Esophagus squamous epithelium (tissue), 5 donors: ENCODE measurements at regions not wholly inside any gene's neighbourhood (a gene's known extent, or its start where the extent isn't known, plus 50 kb on each side); places are given as distances from the start of the nearest gene placed in this dataset.

Experiments
- DNase-seq: peaks from one replicate; lab custom pipeline; 2025; lab: John Stamatoyannopoulos, UW
- H3K27ac ChIP-seq, 4 donors: fragments of 200-600 bp; sonication (generic); one replicate each; pipeline ENCODE4 v1.5.1; 2016 to 2019; ENCODE audit warnings: mild to moderate bottlenecking in 1 of 4
- H3K27me3 ChIP-seq, 4 donors: fragments of 200-600 bp; sonication (generic); 1 replicate in 3 of 4; 2 replicates in 1 of 4; pipeline versions ENCODE4 v1.5.1 to v1.6.0; 2017 to 2021; ENCODE audit warnings: antibody characterized with exemption in 1 of 4
- H3K36me3 ChIP-seq, 3 donors: fragments of 200-600 bp; sonication (generic); one replicate each; pipeline ENCODE4 v1.5.1; 2016 to 2019
- H3K4me1 ChIP-seq, 3 donors: fragments of 200-600 bp; sonication (generic); one replicate each; pipeline ENCODE4 v1.5.1; 2017 to 2019
- H3K4me3 ChIP-seq, 4 donors: fragments of 200-600 bp; sonication (generic); 1 replicate in 3 of 4; 2 replicates in 1 of 4; pipeline ENCODE4 v1.5.1; 2016 to 2019; ENCODE audit warnings: mild to moderate bottlenecking in 2 of 4, moderate library complexity in 1 of 4
- H3K9me3 ChIP-seq, 3 donors: fragments of 200-600 bp; sonication (generic); one replicate each; pipeline ENCODE4 v1.5.1; 2016 to 2019
- CTCF ChIP-seq, 6 experiments: fragments of 450-650 bp in 4 of 6; fragments of 200-600 bp in 2 of 6; sonication (generic) in 2 of 6; IDR thresholded peaks; one replicate each; pipeline ENCODE4 v1.5.1; 2016 to 2019; ENCODE audit warnings: antibody characterized with exemption in 6 of 6, mild to moderate bottlenecking in 4 of 6, moderate library complexity in 4 of 6
- POLR2A ChIP-seq, 4 donors: fragments of 450-650 bp; IDR thresholded peaks; one replicate each; pipeline ENCODE4 v1.6.1; 2017; ENCODE audit warnings: antibody characterized with exemption in 4 of 4, mild to moderate bottlenecking in 4 of 4, moderate library complexity in 3 of 4
- WGBS, 2 donors: methylation state at CpG; one replicate each; pipeline ENCODE4 v1.1.5; 2018; 5-methylcytosine and 5-hydroxymethylcytosine counted together
- intact Hi-C: fragments of 100-400 bp; cut with DNase I; formaldehyde crosslinking; loops from one replicate; pipeline ENCODE4 v1.15.0; 2022
- donor health status: DM: yes; HTN: yes; CAD: no.

DNA sequence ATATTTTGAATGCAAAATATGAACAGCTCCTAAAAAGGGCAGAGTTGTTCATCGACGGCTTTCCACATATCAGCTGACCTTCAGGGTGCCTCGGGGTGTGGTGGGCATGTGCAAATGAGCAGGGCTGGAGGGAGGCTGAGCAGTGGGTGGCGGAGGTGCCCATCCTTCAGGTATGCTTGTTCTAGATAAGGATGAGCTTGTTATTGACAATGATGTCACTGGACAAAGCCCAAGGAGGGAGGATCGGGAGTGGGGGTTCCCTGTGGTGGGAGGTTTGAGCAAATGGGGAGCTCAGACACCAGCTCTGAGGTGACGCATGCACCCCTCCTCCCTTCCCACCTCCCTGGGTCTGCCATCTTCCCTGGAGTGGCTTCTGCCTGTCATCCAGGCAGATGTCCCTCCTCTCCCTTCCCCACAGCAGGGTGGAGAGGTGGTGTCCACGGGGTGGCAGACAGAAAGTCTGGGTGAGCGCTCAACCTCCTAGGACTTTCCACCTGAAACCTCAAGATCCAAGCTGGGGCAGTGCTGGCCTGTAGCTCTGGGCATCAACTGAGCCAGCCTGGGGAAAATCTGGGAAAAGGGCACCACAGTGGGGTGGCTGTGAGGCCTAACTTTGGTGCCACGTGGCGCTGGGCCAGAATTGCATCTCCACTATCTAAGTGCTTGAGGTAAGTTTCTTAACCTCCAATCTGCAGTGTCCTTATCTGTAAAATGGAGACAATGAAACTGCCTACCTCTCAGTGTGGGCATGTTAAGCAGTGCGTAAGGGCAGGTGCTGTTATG is 106.3 kb upstream of the THY1 start:
- H3K36me3 ChIP-seq: no peaks in the 10 kb centered on the region
- no peak for DNase-seq
- H3K27me3 ChIP-seq: peaks cover 0 to 27% (median 0%) of the 10 kb centered on the region in 4 donors
- no peak for TF ChIP-seq CTCF (IDR thresholded peaks at IDR 0.05)
- no peak for TF ChIP-seq POLR2A (IDR thresholded peaks at IDR 0.05)
- 81 to 84% methylated on average over 7 to 8 of the region's 11 CpGs for WGBS, 2 donors
- no peak overlapping the region for H3K27ac ChIP-seq
- no peaks in the 10 kb centered on the region for H3K9me3 ChIP-seq
- intact Hi-C loops: no loop called here
- H3K4me3 ChIP-seq: no peak overlapping the region
- peaks cover 3 to 9% (median 4%) of the 10 kb centered on the region in 3 donors for H3K4me1 ChIP-seq

DNA sequence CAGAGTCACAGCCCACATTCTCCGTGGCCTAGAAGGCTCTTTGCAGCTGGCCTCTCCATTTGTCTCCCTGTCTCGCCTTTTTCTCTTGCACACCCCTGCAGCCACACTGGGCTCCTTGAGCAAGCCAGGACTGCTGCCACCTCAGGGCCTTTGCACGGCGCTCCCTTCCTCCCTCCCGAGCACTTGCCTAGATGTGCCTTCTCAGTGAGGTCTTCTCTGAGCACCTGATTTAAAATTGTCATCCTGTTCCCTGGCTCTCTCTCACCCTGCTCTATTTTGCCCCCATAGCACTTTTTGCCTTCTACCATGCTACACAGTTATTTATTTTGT is 102.9 kb upstream of the THY1 start:
- Histone ChIP-seq H3K4me1 (no peaks in the 10 kb centered on the region), H3K36me3 (no peaks in the 10 kb centered on the region), H3K27me3 (peaks cover 0 to 13% (median 0%) of the 10 kb centered on the region in 4 donors), H3K4me3 (no peak overlapping the region), H3K9me3 (no peaks in the 10 kb centered on the region), H3K27ac (no peak overlapping the region)
- intact Hi-C loops: no loop called here
- no peak for DNase-seq
- no peak for TF ChIP-seq POLR2A (IDR thresholded peaks at IDR 0.05)
- TF ChIP-seq CTCF (IDR thresholded peaks at IDR 0.05): no peak
- 86 to 93% methylated on average over 5 of the region's 5 CpGs for WGBS, 2 donors

DNA sequence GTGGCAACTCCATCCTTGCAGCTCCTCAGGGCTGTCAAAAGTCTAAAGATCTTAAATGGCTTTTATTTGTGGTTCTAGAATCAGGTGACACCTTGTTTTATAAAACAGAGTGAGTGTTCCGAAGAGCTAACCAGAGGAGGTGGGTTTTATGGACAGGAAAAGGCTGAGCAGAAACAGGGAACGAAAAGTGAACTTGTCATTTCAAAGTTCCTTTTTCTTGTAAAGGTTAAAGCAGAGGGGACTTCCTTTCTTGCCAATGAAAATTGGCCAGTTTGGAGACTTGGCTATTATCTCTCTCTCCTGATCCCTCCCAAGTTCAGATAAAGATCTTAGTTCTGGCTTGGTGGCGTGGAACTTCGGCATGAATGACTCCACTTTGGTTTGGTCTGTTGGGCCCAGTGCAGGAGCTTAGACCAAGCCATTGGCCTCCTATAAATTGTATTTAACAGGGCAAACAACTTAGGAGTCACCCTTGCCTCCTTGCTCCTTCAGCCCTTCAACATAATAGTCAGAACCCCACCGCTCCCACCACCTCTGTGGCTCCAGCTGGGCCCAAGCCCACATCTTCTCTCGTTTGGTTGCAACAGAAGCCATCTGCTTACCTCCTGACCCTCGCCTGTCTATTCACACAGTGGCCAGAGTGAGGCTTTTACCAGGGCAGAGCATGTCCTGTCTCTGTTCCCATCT is 102.4 kb upstream of the THY1 start:
- Histone ChIP-seq H3K27me3 (peaks cover 0 to 16% (median 0%) of the 10 kb centered on the region in 4 donors), H3K4me3 (no peak overlapping the region), H3K36me3 (no peaks in the 10 kb centered on the region), H3K9me3 (no peaks in the 10 kb centered on the region), H3K4me1 (no peaks in the 10 kb centered on the region), H3K27ac (no peak overlapping the region)
- DNase-seq: no peak
- TF ChIP-seq CTCF (IDR thresholded peaks at IDR 0.05) (no peak), POLR2A (IDR thresholded peaks at IDR 0.05) (no peak)
- WGBS, 2 donors: 67 to 72% methylated on average over 6 of the region's 7 CpGs
- intact Hi-C loops: no loop called here

DNA sequence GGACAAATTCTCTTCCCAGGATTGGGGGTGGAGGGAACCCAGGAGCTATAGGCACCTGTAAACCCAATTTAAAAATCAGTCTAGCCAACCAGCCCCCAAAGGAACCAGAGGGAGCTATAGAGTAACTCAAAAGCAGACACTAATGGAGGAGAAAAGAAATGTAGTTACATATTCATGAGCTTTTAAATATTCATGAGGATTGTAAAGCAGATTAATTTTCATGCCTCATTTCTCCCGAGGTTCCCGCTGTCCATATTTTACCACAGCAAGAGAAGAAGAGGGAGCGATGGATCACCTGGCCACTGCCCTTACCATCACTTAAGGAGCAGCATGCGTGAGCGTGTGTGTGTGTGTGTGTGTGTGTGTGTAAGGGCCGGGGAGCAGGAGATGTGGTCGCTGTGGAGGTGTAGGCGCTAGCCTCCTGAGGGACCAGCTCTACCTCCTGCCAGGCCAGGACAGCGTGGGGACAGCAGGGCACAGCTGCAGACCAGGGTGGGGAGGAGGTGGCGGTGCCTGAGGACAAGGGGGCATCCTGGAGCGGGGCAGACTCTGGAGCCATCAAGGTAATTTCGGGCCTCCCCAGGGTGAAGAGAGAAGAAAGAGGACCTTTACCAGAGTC is 100.7 kb upstream of the THY1 start:
- DNase-seq: no peak
- WGBS, 2 donors: 73 to 75% methylated on average over 9 to 12 of the region's 12 CpGs
- peaks cover 0 to 16% (median 0%) of the 10 kb centered on the region in 4 donors for H3K27me3 ChIP-seq
- no peak overlapping the region for H3K27ac ChIP-seq
- TF ChIP-seq CTCF (IDR thresholded peaks at IDR 0.05) (no peak), POLR2A (IDR thresholded peaks at IDR 0.05) (no peak)
- H3K9me3 ChIP-seq: no peaks in the 10 kb centered on the region
- intact Hi-C loops: no loop called here
- no peak overlapping the region for H3K4me3 ChIP-seq
- H3K4me1 ChIP-seq: no peaks in the 10 kb centered on the region
- H3K36me3 ChIP-seq: no peaks in the 10 kb centered on the region

GRCh38 chr11:119522609-119523008 is 99.6 kb upstream of the THY1 start:
- intact Hi-C loops: no loop called here
- 70 to 80% methylated on average over 2 to 3 of the region's 4 CpGs for WGBS, 2 donors
- DNase-seq: no peak

More at GRCh38 chr11:119522609-119523008, 99.6 kb upstream of the THY1 start:
- H3K4me3 ChIP-seq: no peak overlapping the region
- H3K9me3 ChIP-seq: no peaks in the 10 kb centered on the region
- peaks cover 0 to 15% (median 0%) of the 10 kb centered on the region in 4 donors for H3K27me3 ChIP-seq
- H3K36me3 ChIP-seq: no peaks in the 10 kb centered on the region
- H3K4me1 ChIP-seq: no peaks in the 10 kb centered on the region
- no peak for TF ChIP-seq CTCF (IDR thresholded peaks at IDR 0.05)
- no peak for TF ChIP-seq POLR2A (IDR thresholded peaks at IDR 0.05)
- no peak overlapping the region for H3K27ac ChIP-seq
